ENCODE measurements at regions not wholly inside any gene's neighbourhood (a gene's known extent, or its start where the extent isn't known, plus 50 kb on each side); places are given as distances from the start of the nearest gene placed in this dataset.

- TF ChIP-seq CTCF (IDR thresholded peaks at IDR 0.05) (no peak), EP300 (IDR thresholded peaks at IDR 0.05) (no peak)
Observed at GRCh38 chr4:123943976-123944375, 547.4 kb downstream of the SPRY1 start.
